ENCODE measurements at regions not wholly inside any gene's neighbourhood (a gene's known extent, or its start where the extent isn't known, plus 50 kb on each side); places are given as distances from the start of the nearest gene placed in this dataset.

DNA sequence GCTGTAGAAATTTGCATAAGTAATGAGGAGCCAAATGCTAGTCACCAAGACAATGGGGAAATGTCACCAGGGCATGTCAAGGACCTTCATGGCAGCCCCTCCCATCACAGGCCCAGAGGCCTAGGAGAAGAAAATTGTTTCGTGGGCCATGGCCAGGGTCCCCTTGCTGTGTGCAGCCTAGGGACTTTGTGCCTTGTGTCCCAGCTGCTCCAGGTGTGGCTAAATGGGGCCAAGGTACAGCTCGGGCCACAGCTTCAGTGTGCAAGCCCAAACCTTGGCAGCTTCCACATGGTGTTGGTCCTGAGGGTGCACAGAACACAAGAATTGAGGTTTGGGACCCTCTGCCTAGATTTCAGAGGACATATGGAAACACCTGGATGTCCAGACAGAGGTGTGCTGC lies 208.8 kb upstream of the TBC1D5 start:
- Histone ChIP-seq H3K27me3 (replicated peaks in 1 of 4; ENCODE audit: control insufficient read depth in 3 of 4, extremely low read depth in 1 of 4, insufficient read depth in 3 of 4, low read length in 3 of 4) (no peaks in the 10 kb centered on the region), H2BK12ac (ENCODE audit: low read depth, low read length) (no peak overlapping the region), H2AFZ (ENCODE audit: low read length) (no peak overlapping the region), H3K4me2 (ENCODE audit: insufficient read depth in 1 of 2, low read depth in 2 of 2, low read length in 2 of 2) (no peak overlapping the region), H3K79me1 (ENCODE audit: low read depth, low read length) (no peaks in the 10 kb centered on the region), H3K9me3 (ENCODE audit: insufficient read depth in 2 of 2, low read depth in 1 of 2, low read length in 1 of 2) (no peaks in the 10 kb centered on the region), H3K9ac (replicated peaks in 1 of 4; ENCODE audit: extremely low read depth in 1 of 4, low read depth in 3 of 4, low read length in 3 of 4) (no peak overlapping the region), H2BK20ac (ENCODE audit: low read length) (no peak overlapping the region), H3K18ac (ENCODE audit: extremely low read depth, low read length) (no peak overlapping the region), H4K20me1 (replicated peaks in 1 of 2; ENCODE audit: control insufficient read depth in 1 of 2, insufficient read depth in 2 of 2, low read length in 2 of 2) (no peaks in the 10 kb centered on the region), H2BK120ac (replicated peaks; ENCODE audit: low read depth, low read length) (no peak overlapping the region), H2AK5ac (ENCODE audit: low read depth, low read length) (no peak overlapping the region), H3K23me2 (ENCODE audit: low read depth, low read length) (no peaks in the 10 kb centered on the region), H4K91ac (replicated peaks; ENCODE audit: insufficient read length, low read length) (no peak overlapping the region), H3K79me2 (ENCODE audit: control insufficient read depth in 1 of 2, insufficient read depth in 2 of 2, low read length in 2 of 2) (no peaks in the 10 kb centered on the region), H3K27ac (ENCODE audit: low read depth, low read length) (no peak overlapping the region), H3K4ac (replicated peaks; ENCODE audit: insufficient read length, low read depth, low read length) (no peak overlapping the region), H3K14ac (ENCODE audit: insufficient read length) (no peak overlapping the region), H3K4me1 (replicated peaks in 1 of 4; ENCODE audit: control insufficient read depth in 3 of 4, insufficient read depth in 4 of 4, low read length in 3 of 4) (no peaks in the 10 kb centered on the region), H4K8ac (ENCODE audit: extremely low read depth, insufficient read depth, low read length) (no peak overlapping the region; the same call in 1 of the 2 replicates), H3K4me3 (ENCODE audit: extremely low read depth in 1 of 4, insufficient read depth in 2 of 4, low read depth in 3 of 4, low read length in 4 of 4) (no peak overlapping the region), H3K36me3 (ENCODE audit: control insufficient read depth in 2 of 4, insufficient read depth in 4 of 4, low read length in 3 of 4) (no peaks in the 10 kb centered on the region), H2BK5ac (ENCODE audit: low read depth, low read length) (no peak overlapping the region), H3K56ac (replicated peaks; ENCODE audit: insufficient read length, low read depth, low read length) (no peak overlapping the region), H2BK15ac (ENCODE audit: low read length) (no peak overlapping the region), H3K23ac (ENCODE audit: insufficient read length) (no peak overlapping the region), H4K5ac (ENCODE audit: insufficient read length, low read depth, low read length) (no peak overlapping the region)
- FAIRE-seq (no peak), DNase-seq (ENCODE audit: low read depth in 1 of 2, low spot score in 2 of 2) (no peak)
- ChIA-PET CTCF (ENCODE audit: partially characterized antibody) (no interaction called here), POLR2A (ENCODE audit: partially characterized antibody) (no interaction called here)
- 93% methylated on average over 1 of the region's 2 CpGs; no CpG with 5 or more reads in 1 of the 2 experiments for WGBS, 2 experiments (ENCODE audit: extremely low coverage in 1 of 2, insufficient coverage in 1 of 2, insufficient read length in 1 of 2, insufficient replicate concordance in 2 of 2, low coverage in 1 of 2, low lambda C conversion rate in 2 of 2, missing lambda C conversion rate in 1 of 2)
- TF ChIP-seq, protein P1, sequence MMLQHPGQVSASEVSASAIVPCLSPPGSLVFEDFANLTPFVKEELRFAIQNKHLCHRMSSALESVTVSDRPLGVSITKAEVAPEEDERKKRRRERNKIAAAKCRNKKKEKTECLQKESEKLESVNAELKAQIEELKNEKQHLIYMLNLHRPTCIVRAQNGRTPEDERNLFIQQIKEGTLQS (IDR thresholded peaks at IDR 0.05; ENCODE audit: insufficient read depth, low read depth, low read length) = no peak
- TF ChIP-seq POLR2A (IDR thresholded peaks at IDR 0.05; ENCODE audit: control extremely low read depth in 1 of 2, low read depth in 2 of 2, low read length in 2 of 2) (no peak), CEBPB (IDR thresholded peaks at IDR 0.05; ENCODE audit: low read depth, low read length) (no peak), KDM1A (IDR thresholded peaks at IDR 0.05; ENCODE audit: borderline replicate concordance, low read length) (no peak), CREB1 (IDR thresholded peaks at IDR 0.05) (no peak), RBBP5 (IDR thresholded peaks at IDR 0.05; ENCODE audit: borderline replicate concordance, low read depth, low read length) (no peak), SP4 (IDR thresholded peaks at IDR 0.05; ENCODE audit: low read length) (no peak), SAP30 (IDR thresholded peaks at IDR 0.05; ENCODE audit: insufficient read depth, insufficient replicate concordance, low read length) (no peak)
- TF ChIP-seq, protein P2, sequence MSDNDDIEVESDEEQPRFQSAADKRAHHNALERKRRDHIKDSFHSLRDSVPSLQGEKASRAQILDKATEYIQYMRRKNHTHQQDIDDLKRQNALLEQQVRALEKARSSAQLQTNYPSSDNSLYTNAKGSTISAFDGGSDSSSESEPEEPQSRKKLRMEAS (IDR thresholded peaks at IDR 0.05) = no peak

All from H1 (cell line).